ENCODE measurements at regions not wholly inside any gene's neighbourhood (a gene's known extent, or its start where the extent isn't known, plus 50 kb on each side); places are given as distances from the start of the nearest gene placed in this dataset.

DNA sequence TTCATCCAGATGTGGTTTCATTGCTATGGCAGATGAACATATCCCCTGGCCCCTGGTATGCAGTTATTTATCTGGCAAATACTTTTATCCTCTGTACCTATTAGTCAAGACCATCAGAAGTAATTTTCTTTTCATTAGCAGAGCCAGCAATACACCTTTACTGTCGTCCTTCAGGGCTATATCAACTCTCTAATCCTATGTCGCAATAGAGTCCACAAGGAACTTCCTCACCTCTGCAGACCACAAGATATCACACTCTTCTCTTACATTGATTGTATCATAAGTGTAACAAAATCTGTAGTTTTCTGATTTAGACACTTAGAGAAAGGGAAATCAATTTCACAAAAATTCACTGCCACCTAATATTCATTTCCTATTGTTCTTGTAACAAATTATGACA is 252.9 kb upstream of the DCC start:
- TF ChIP-seq, protein P1, sequence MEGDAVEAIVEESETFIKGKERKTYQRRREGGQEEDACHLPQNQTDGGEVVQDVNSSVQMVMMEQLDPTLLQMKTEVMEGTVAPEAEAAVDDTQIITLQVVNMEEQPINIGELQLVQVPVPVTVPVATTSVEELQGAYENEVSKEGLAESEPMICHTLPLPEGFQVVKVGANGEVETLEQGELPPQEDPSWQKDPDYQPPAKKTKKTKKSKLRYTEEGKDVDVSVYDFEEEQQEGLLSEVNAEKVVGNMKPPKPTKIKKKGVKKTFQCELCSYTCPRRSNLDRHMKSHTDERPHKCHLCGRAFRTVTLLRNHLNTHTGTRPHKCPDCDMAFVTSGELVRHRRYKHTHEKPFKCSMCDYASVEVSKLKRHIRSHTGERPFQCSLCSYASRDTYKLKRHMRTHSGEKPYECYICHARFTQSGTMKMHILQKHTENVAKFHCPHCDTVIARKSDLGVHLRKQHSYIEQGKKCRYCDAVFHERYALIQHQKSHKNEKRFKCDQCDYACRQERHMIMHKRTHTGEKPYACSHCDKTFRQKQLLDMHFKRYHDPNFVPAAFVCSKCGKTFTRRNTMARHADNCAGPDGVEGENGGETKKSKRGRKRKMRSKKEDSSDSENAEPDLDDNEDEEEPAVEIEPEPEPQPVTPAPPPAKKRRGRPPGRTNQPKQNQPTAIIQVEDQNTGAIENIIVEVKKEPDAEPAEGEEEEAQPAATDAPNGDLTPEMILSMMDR (IDR thresholded peaks at IDR 0.05; ENCODE audit: low read depth, low read length, poor library complexity, severe bottlenecking), result no peak
- TF ChIP-seq EZH2phosphoT487 (IDR thresholded peaks at IDR 0.05; ENCODE audit: borderline replicate concordance, low read length), result no peak

Measured in DOHH2 (cell line).